SK-N-SH (cell line): ENCODE measurements at regions not wholly inside any gene's neighbourhood (a gene's known extent, or its start where the extent isn't known, plus 50 kb on each side); places are given as distances from the start of the nearest gene placed in this dataset.

Experiments
- CTCF ChIA-PET: fragments of 300-600, 350-600 bp; formaldehyde crosslinking; extraction: SDS; loops from one replicate; lab custom pipeline; 2021; lab: Yijun Ruan, JAX
- POLR2A ChIA-PET: fragments of 350-600 bp; sonication (Branson Sonifier 250); formaldehyde crosslinking; extraction: SDS; loops from one replicate; lab custom pipeline; 2020; ENCODE audit warnings: antibody characterized with exemption, inconsistent platforms; lab: Yijun Ruan, JAX
- DNase-seq: peaks from one replicate; pipeline ENCODE4 v3.0.0; 2012
- H2AFZ ChIP-seq: fragments of 200-600 bp; sonication (generic); 2 replicates; pipeline ENCODE4 v1.8.1; 2016; ENCODE audit warnings: antibody characterized with exemption, mild to moderate bottlenecking, low read depth
- H3F3A ChIP-seq: fragments of 200-600 bp; sonication (generic); replicated peaks from 2 replicates; pipeline ENCODE3; 2016; ENCODE audit warnings: antibody characterized with exemption, mild to moderate bottlenecking; ENCODE audit not compliant: insufficient read depth
- H3K27ac ChIP-seq, 2 experiments: fragments of 200-500 bp in 1 of 2; fragments of 200-600 bp in 1 of 2; sonication (Bioruptor generic) in 1 of 2; sonication (generic), shearing (Covaris generic) in 1 of 2; 2 replicates each; pipeline versions ENCODE4 v1.5.1 to v1.6.1; 2014 to 2016; ENCODE audit warnings: low read depth in 2 of 2, inconsistent platforms in 1 of 2, low read length in 1 of 2, mild to moderate bottlenecking in 1 of 2, mixed read lengths in 1 of 2
- H3K27me3 ChIP-seq: fragments of 200-600 bp; sonication (generic), shearing (Covaris generic); 2 replicates; pipeline ENCODE4 v1.6.1; 2016; ENCODE audit warnings: mixed run types; ENCODE audit not compliant: insufficient read depth
- H3K36me3 ChIP-seq, 2 experiments: fragments of 200-500 bp in 1 of 2; fragments of 200-600 bp in 1 of 2; sonication (Bioruptor generic) in 1 of 2; sonication (generic) in 1 of 2; replicated peaks in 1 of 2; 2 replicates each; pipeline versions ENCODE3 to v1.5.1; 2014 to 2016; ENCODE audit warnings: low read length in 1 of 2, mild to moderate bottlenecking in 1 of 2; ENCODE audit not compliant: insufficient read depth in 2 of 2, control insufficient read depth in 1 of 2
- H3K4me1 ChIP-seq, 2 experiments: fragments of 200-500 bp in 1 of 2; fragments of 200-600 bp in 1 of 2; sonication (Bioruptor generic) in 1 of 2; sonication (generic), shearing (Covaris generic) in 1 of 2; 2 replicates each; pipeline versions ENCODE4 v1.5.1 to v1.6.1; 2014 to 2016; ENCODE audit warnings: low read depth in 1 of 2, low read length in 1 of 2, mixed run types in 1 of 2; ENCODE audit not compliant: insufficient read depth in 2 of 2, control insufficient read depth in 1 of 2
- H3K4me2 ChIP-seq: fragments of 200-600 bp; sonication (generic), shearing (Covaris generic); 2 replicates; pipeline ENCODE4 v1.6.1; 2017; ENCODE audit warnings: mixed run types
- H3K4me3 ChIP-seq, 2 experiments: fragments of 200-500 bp in 1 of 2; fragments of 200-600 bp in 1 of 2; sonication (Bioruptor generic) in 1 of 2; sonication (generic), shearing (Covaris generic) in 1 of 2; 2 replicates each; pipeline versions ENCODE4 v1.5.1 to v1.8.1; 2014 to 2016; ENCODE audit warnings: low read depth in 2 of 2, inconsistent platforms in 1 of 2, low read length in 1 of 2, mild to moderate bottlenecking in 1 of 2, mixed read lengths in 1 of 2, moderate library complexity in 1 of 2
- H3K79me2 ChIP-seq: fragments of 200-600 bp; sonication (generic); 2 replicates; pipeline ENCODE4 v1.8.1; 2017; ENCODE audit warnings: mild to moderate bottlenecking; ENCODE audit not compliant: insufficient read depth
- H3K9ac ChIP-seq: fragments of 200-600 bp; sonication (generic); 2 replicates; pipeline ENCODE4 v1.6.1; 2017; ENCODE audit warnings: mixed run types
- H3K9me2 ChIP-seq: fragments of 200-600 bp; sonication (generic); 2 replicates; pipeline ENCODE4 v1.6.1; 2017; ENCODE audit warnings: mixed run types
- H3K9me3 ChIP-seq: fragments of 200-600 bp; sonication (generic); 2 replicates; pipeline ENCODE4 v1.6.1; 2017; ENCODE audit warnings: mixed run types, mild to moderate bottlenecking, moderate library complexity
- H4K20me1 ChIP-seq: fragments of 200-600 bp; sonication (generic); 2 replicates; pipeline ENCODE4 v1.6.1; 2017; ENCODE audit warnings: mild to moderate bottlenecking, mixed run types; ENCODE audit not compliant: insufficient read depth
- EP300 ChIP-seq, 2 experiments: IDR thresholded peaks; 2 replicates each; pipeline versions ENCODE4 v1.4.0 to v1.6.1; 2012; ENCODE audit warnings: borderline replicate concordance in 1 of 2, low read depth in 1 of 2, low read length in 1 of 2
- EZH2phosphoT487 ChIP-seq: fragments of 200-600 bp; sonication (generic); IDR thresholded peaks from 2 replicates; pipeline ENCODE4 v1.6.1; 2017; ENCODE audit warnings: low read depth, mixed run types, mild to moderate bottlenecking, antibody characterized with exemption, moderate library complexity, borderline replicate concordance
- FOSL2 ChIP-seq: IDR thresholded peaks from 2 replicates; pipeline ENCODE4 v1.4.0; 2012; ENCODE audit warnings: low read depth, mild to moderate bottlenecking, moderate library complexity, borderline replicate concordance
- GABPA ChIP-seq: IDR thresholded peaks from 2 replicates; pipeline ENCODE4 v1.4.0; 2012; ENCODE audit warnings: low read depth, mild to moderate bottlenecking
- RFX5 ChIP-seq: IDR thresholded peaks from 2 replicates; pipeline ENCODE4 v1.6.1; 2012; ENCODE audit warnings: mild to moderate bottlenecking, improper control_type of control experiment, low read length
- SIN3A ChIP-seq: IDR thresholded peaks from 2 replicates; pipeline ENCODE4 v1.6.1; 2012; ENCODE audit warnings: low read depth, mild to moderate bottlenecking, low read length, moderate library complexity, borderline replicate concordance
- SMC3 ChIP-seq: IDR thresholded peaks from 2 replicates; pipeline ENCODE4 v1.6.1; 2012; ENCODE audit warnings: low read depth, low read length, improper control_type of control experiment
- TAF1 ChIP-seq: IDR thresholded peaks from 2 replicates; pipeline ENCODE4 v1.6.1; 2012; ENCODE audit warnings: low read depth, mild to moderate bottlenecking, low read length, moderate library complexity, borderline replicate concordance
- TCF12 ChIP-seq: IDR thresholded peaks from 2 replicates; pipeline ENCODE4 v1.4.0; 2012
- TEAD4 ChIP-seq: IDR thresholded peaks from 2 replicates; pipeline ENCODE4 v1.4.0; 2012; ENCODE audit warnings: mild to moderate bottlenecking, borderline replicate concordance; ENCODE audit not compliant: insufficient read depth
- WGBS: methylation state at CpG from one replicate; pipeline ENCODE4 v1.1.6; 2017; ENCODE audit warnings: low lambda C conversion rate; 5-methylcytosine and 5-hydroxymethylcytosine counted together
- TF ChIP-seq, protein P1 (sequence below): fragments of 200-600 bp; sonication (generic); IDR thresholded peaks from 2 replicates; pipeline ENCODE4 v1.6.1; 2017; ENCODE audit warnings: antibody characterized with exemption, mild to moderate bottlenecking, moderate library complexity
- TF ChIP-seq, protein P2 (sequence below): IDR thresholded peaks from 2 replicates; pipeline ENCODE4 v1.4.0; 2012; ENCODE audit warnings: low read depth, borderline replicate concordance
- TF ChIP-seq, protein P3 (sequence below): IDR thresholded peaks from 2 replicates; pipeline ENCODE4 v1.6.1; 2012; ENCODE audit warnings: mild to moderate bottlenecking, low read depth, low read length, moderate library complexity
- TF ChIP-seq, protein P4 (sequence below): fragments of 150-350 bp; IDR thresholded peaks from 2 replicates; pipeline ENCODE4 v1.6.1; 2016; ENCODE audit warnings: mild to moderate bottlenecking, low read depth, low read length

DNA sequence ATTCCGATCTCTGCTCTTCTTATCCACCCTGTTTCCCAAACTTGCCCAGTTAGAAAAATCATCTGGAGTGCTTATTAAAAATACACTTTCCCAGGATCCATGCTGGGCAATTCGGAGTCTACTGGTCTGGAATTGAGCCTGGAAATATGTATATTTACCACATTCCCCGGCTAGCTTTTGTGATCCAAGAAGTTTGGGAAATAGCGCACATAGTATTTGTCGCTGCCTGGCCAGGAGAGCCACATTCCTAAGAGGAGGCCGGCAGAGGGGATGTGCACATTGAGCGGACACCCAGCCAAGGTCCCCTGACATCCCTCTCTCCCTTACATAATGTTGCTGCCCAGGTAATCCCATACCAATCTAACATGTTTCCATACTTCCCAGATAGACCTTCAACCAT is 62.1 kb upstream of the TMEM97 start:
- Histone ChIP-seq H3K9ac (no peak overlapping the region), H3K9me2 (no peaks in the 10 kb centered on the region), H3K36me3 (no peaks in the 10 kb centered on the region), H4K20me1 (no peaks in the 10 kb centered on the region), H3K4me1 (no peaks in the 10 kb centered on the region), H2AFZ (no peak overlapping the region), H3K4me3 (no peak overlapping the region), H3K27ac (no peak overlapping the region), H3K79me2 (no peaks in the 10 kb centered on the region), H3K27me3 (no peaks in the 10 kb centered on the region), H3K4me2 (no peak overlapping the region), H3F3A (no peaks in the 10 kb centered on the region), H3K9me3 (no peaks in the 10 kb centered on the region)
- 72% methylated on average over 7 of the region's 7 CpGs for WGBS
- ChIA-PET POLR2A (no interaction called here), CTCF (no interaction called here)
- DNase-seq, result no peak
- TF ChIP-seq EZH2phosphoT487, result no peak
- no peak for TF ChIP-seq EP300 (IDR thresholded peaks at IDR 0.05; ENCODE audit: borderline replicate concordance in 1 of 2, low read depth in 1 of 2, low read length in 1 of 2)

DNA sequence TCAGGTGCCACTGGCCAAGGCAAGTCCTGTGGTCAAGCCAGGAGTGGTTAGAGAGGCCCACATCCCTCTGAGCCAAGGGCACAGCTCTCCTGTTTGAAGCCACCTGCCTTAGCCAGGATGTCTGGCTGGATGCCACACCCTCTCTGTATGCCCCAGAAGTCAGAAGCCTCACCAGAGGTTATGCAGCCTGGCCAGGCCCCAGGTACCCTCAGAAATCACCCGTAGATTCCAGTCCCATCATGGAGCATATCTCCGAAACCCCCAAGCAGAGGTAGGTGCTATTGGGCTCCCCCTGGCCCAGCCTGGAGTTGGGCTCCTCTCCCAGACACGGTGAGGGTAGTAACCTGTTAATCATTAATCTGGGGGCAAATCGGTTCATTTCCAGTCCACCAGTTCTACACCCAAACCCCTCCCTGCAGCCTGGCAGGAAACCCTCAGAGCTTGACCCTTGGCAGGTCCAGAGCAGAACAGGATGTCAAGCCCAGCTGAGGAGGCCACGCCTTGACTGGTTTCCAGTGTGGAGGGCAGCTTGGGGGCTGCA is 60.6 kb upstream of the TMEM97 start:
- no peak overlapping the region for H3K9ac ChIP-seq
- no peaks in the 10 kb centered on the region for H3K79me2 ChIP-seq
- no peak overlapping the region for H3K4me3 ChIP-seq
- no peaks in the 10 kb centered on the region for H4K20me1 ChIP-seq
- TF ChIP-seq SIN3A (no peak), RFX5 (no peak)
- H2AFZ ChIP-seq, result no peak overlapping the region
- no peaks in the 10 kb centered on the region for H3K4me1 ChIP-seq
- ChIA-PET CTCF (no interaction called here), POLR2A (no interaction called here)
- H3K9me3 ChIP-seq, result no peaks in the 10 kb centered on the region
- no peak for DNase-seq
- no peaks in the 10 kb centered on the region for H3K27me3 ChIP-seq
- no peaks in the 10 kb centered on the region for H3K9me2 ChIP-seq
- no peak overlapping the region for H3K4me2 ChIP-seq
- H3F3A ChIP-seq, result no peaks in the 10 kb centered on the region
- WGBS, result 31% methylated on average over 4 of the region's 5 CpGs
- no peaks in the 10 kb centered on the region for H3K36me3 ChIP-seq
- no peak overlapping the region for H3K27ac ChIP-seq

DNA sequence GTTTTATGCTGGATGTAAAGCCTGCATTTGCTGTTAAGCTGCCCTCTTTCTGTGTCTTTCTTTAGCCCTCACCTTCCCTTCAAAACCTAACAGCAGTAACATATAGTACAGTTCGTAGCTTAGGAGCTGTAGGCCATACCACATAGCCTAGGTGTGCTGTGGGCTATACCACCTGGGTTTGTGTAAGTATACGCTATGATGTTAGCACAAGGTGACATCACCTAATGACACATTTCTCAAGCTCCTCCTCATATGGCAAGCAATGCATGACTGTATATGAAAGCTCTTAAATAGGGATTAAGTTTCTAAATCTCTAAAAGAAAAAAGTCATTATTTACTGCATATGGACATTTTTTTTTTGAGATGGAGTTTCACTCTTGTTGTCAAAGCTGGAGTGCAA is 57.8 kb upstream of the TMEM97 start:
- 44% methylated on average over 2 of the region's 2 CpGs for WGBS
- ChIA-PET POLR2A (no interaction called here), CTCF (interaction anchor here (0.8 kb wide), 1 partner anchor 10 kb away, joined by 3 read pairs; no protein-coding TSS in a partner anchor)
- TF ChIP-seq, protein P1, sequence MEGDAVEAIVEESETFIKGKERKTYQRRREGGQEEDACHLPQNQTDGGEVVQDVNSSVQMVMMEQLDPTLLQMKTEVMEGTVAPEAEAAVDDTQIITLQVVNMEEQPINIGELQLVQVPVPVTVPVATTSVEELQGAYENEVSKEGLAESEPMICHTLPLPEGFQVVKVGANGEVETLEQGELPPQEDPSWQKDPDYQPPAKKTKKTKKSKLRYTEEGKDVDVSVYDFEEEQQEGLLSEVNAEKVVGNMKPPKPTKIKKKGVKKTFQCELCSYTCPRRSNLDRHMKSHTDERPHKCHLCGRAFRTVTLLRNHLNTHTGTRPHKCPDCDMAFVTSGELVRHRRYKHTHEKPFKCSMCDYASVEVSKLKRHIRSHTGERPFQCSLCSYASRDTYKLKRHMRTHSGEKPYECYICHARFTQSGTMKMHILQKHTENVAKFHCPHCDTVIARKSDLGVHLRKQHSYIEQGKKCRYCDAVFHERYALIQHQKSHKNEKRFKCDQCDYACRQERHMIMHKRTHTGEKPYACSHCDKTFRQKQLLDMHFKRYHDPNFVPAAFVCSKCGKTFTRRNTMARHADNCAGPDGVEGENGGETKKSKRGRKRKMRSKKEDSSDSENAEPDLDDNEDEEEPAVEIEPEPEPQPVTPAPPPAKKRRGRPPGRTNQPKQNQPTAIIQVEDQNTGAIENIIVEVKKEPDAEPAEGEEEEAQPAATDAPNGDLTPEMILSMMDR, result no peak
- TF ChIP-seq TEAD4, result no peak
- TF ChIP-seq GABPA, result no peak
- TF ChIP-seq, protein P2, sequence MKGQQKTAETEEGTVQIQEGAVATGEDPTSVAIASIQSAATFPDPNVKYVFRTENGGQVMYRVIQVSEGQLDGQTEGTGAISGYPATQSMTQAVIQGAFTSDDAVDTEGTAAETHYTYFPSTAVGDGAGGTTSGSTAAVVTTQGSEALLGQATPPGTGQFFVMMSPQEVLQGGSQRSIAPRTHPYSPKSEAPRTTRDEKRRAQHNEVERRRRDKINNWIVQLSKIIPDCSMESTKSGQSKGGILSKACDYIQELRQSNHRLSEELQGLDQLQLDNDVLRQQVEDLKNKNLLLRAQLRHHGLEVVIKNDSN, result no peak
- TF ChIP-seq TCF12, result no peak
- TF ChIP-seq TAF1, result no peak
- no peak for TF ChIP-seq FOSL2
- TF ChIP-seq, protein P3, sequence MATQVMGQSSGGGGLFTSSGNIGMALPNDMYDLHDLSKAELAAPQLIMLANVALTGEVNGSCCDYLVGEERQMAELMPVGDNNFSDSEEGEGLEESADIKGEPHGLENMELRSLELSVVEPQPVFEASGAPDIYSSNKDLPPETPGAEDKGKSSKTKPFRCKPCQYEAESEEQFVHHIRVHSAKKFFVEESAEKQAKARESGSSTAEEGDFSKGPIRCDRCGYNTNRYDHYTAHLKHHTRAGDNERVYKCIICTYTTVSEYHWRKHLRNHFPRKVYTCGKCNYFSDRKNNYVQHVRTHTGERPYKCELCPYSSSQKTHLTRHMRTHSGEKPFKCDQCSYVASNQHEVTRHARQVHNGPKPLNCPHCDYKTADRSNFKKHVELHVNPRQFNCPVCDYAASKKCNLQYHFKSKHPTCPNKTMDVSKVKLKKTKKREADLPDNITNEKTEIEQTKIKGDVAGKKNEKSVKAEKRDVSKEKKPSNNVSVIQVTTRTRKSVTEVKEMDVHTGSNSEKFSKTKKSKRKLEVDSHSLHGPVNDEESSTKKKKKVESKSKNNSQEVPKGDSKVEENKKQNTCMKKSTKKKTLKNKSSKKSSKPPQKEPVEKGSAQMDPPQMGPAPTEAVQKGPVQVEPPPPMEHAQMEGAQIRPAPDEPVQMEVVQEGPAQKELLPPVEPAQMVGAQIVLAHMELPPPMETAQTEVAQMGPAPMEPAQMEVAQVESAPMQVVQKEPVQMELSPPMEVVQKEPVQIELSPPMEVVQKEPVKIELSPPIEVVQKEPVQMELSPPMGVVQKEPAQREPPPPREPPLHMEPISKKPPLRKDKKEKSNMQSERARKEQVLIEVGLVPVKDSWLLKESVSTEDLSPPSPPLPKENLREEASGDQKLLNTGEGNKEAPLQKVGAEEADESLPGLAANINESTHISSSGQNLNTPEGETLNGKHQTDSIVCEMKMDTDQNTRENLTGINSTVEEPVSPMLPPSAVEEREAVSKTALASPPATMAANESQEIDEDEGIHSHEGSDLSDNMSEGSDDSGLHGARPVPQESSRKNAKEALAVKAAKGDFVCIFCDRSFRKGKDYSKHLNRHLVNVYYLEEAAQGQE, result no peak
- TF ChIP-seq, protein P4, sequence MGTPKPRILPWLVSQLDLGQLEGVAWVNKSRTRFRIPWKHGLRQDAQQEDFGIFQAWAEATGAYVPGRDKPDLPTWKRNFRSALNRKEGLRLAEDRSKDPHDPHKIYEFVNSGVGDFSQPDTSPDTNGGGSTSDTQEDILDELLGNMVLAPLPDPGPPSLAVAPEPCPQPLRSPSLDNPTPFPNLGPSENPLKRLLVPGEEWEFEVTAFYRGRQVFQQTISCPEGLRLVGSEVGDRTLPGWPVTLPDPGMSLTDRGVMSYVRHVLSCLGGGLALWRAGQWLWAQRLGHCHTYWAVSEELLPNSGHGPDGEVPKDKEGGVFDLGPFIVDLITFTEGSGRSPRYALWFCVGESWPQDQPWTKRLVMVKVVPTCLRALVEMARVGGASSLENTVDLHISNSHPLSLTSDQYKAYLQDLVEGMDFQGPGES, result no peak
- TF ChIP-seq EZH2phosphoT487, result no peak
- TF ChIP-seq SMC3, result no peak

More for the DNA sequence above, 57.8 kb upstream of the TMEM97 start:
- Histone ChIP-seq H3K36me3 (no peaks in the 10 kb centered on the region), H2AFZ (no peak overlapping the region), H3K27ac (no peak overlapping the region), H3K9me2 (no peaks in the 10 kb centered on the region), H3K9ac (no peak overlapping the region), H4K20me1 (no peaks in the 10 kb centered on the region), H3K79me2 (no peaks in the 10 kb centered on the region), H3F3A (no peaks in the 10 kb centered on the region), H3K4me1 (no peaks in the 10 kb centered on the region), H3K9me3 (no peaks in the 10 kb centered on the region), H3K4me3 (no peak overlapping the region), H3K4me2 (no peak overlapping the region), H3K27me3 (no peaks in the 10 kb centered on the region)
- no peak for DNase-seq
